Dermis blood vessel endothelial cell (primary cell): ENCODE measurements at regions not wholly inside any gene's neighbourhood (a gene's known extent, or its start where the extent isn't known, plus 50 kb on each side); places are given as distances from the start of the nearest gene placed in this dataset.

Source experiments
- DNase-seq: peaks from one replicate; pipeline ENCODE4 v3.0.0; 2010

DNA sequence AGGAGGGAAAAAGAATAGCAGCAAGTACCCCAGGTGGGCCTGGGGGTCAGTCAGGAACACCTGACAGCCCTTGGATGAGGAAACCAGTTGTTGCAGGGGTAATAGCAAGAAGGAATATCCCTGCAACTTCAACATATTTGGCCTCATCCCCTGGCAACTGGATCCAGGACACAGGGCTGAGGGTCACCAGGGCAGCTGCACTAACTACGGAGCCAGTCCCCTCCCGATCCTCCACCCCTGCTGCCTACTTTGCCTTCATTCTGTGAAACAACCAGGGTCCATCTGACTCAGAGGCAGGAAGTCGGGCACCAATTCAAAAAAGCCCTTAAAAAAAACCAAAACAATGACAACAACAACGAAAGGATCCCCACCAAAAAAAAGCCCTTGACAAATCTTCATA lies 52.9 kb downstream of the FRMPD3 start:
- DNase-seq, result no peak

DNA sequence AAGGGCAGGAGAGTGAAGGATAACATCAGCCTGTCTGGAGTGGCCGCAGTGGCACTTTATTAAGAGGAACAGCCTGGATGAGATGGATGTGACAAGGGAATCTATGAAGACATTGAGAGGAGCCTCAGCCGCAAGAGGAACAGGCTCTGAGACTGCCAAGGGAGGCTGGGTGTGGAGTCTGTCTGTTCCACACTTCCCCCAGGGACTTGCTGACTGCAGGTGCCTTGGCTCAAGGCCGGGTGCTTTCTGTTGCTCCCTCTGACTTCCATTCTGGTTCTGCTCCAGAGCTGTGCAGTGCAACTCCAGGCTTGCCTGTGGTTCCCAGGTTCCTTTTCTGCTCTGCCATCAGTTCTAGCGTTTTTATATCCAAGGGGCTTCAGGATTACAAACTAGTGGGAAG lies 54.6 kb downstream of the FRMPD3 start:
- DNase-seq, result no peak

DNA sequence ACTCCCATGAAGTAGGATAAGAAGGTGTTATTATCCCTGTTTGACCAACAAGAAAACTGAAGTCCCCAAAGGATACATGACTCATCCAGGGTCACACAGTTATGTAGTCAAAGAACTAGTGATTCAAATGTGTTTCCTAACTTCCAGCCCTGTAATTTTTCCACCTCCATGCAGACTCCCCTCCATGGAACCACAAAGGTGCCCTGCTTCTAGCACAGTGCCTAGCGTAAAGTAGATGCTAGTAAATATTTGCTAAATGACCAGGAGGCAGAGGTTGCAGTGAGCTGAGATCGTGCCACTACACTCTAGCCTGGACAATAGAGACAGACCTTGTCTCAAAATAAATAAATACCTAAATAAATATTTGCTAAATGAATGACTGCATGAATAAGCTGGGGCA lies 55.8 kb downstream of the FRMPD3 start:
- DNase-seq, result no peak

DNA sequence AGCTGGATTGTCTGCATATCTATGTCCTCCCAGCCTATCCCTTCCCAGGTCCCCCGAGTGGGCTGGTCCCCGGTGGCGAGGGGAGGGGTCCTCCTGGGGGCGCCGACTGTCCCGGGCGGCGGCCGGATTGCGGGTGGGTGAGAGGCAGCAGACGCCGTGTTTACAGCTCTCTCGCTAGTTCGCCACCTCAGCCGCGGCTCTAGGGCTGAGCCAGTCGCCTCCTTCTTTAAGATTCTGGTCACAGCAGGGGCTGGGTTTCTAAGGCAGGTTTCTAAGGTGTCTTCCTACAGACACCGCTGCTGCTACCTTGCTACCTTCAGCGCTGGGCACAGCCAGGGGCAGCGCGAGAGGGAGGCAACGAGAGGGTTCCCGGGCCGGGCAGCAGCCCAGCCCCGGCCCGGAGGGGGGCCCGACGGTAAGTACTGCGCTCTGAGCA lies 57.2 kb downstream of the FRMPD3 start:
- no peak for DNase-seq

DNA sequence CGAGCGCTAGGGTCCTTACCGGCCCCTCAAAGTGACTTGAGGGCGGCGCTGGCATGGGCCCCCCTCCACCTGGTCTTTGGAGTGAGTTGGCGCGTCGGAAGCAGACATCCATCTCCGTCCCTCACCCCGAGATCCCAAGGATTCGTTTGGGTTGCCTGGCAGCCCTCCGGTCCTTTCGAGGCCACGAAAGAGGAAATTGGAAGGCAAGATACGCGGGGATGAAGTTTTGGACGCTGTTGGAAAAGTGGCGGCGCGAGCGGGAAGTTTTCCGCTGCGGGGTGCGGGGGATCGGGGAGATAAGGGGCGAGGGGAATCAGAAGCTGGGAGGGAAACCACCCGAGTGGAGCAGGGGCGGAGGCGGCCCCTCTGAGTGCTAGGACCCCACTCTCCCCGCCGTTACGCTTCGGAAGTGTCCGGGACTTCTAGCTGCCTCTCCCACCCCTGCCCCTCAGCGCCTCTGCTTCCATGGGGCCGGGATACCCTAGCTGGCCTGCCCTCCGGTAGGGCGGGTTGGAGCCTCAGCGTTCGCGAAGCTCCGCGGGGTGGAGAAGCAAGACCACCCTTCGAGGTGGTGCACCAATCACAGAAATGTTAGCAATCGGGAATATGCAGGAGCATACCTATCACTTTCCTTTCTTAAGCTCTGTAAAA lies 57.8 kb downstream of the FRMPD3 start:
- no peak for DNase-seq

DNA sequence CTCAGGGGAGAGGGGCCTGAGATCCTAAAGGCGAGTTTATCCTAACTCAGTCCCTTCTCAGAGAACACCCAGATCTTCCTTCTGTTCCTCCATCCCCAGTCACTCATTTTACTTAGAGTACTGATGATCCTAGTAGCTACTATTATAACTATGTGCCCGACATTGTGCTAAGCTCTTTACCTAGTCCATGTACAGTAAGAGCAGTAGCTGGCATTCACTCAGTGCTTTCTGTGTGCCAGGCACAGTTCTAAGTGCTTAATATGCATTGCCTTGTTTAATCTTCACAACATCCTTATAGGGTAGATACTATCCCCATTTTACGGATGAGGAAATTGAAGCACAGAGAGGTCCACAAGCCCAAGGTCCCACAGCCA lies 58.3 kb downstream of the FRMPD3 start:
- DNase-seq, result no peak

DNA sequence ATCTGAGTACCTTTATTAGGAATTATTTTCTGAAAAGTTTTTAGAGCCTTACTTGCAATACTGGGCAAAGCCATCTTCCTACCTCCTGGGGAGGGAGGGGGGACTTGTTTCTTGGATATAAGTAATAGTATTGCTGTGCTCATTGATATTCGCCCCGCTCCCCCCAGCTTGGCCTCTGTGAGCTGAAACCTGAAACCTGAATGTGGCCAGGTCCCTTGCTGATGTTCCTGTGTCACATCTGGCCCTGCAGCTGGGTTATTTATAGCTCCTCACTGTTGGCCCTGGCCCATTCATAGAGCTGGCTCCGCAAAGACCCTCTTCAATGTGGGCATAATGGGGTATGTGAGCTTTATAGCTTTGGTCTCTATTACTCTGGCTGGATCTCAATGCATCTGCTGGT lies 59.5 kb downstream of the FRMPD3 start:
- no peak for DNase-seq

DNA sequence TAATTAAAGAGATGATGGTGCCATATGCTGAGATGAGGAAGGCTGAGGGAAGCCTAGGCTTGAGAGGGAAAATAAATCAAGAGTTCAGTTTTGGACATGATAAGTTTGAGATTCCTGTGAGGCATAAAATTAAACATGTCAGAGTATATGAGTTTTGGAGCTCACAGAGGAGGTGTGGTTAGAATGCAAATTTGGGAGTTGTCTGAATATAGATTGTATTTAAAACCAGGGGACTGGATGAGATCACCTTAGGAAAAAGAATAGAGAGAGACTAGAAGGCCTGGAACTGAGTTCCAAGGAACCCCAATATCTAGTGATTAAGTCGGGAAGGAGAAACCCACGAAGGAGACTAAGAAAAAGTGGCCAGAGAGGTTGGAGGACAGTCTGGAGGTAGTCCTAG lies 65.5 kb downstream of the FRMPD3 start:
- no peak for DNase-seq

DNA sequence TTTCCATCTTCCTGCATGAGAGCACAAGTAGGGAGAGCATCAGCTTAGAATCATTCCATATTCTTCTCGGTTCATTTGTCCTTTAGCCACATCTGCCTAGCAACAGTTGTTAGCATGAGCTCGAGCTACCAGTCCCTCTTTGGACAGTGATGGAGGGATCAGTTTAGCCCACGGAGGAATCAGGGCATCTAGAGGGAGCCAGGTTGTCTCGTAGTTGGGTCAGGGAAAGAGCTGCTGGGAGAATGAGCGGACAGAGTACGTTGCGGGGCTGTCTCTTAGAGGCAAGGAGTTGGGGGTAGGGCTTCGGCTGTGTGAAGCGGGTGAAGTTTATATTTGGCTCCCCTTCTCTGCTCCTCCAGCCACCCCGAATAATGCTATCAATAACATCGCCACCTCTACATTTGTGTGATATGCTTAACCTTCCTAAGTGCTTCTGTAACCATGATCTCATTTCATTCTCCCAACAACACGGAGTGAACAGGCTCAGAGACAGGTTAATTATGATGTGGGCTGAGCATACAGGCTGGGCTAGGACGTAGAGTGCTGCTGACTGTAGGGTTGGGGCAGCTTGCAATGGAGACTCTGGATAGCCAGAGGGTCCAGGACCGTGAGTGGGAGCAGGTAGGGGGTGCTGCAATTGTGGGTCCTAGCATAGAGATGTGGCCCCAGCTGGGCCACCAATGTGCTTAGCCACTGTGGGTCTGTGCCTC lies 72.6 kb downstream of the FRMPD3 start:
- no peak for DNase-seq

DNA sequence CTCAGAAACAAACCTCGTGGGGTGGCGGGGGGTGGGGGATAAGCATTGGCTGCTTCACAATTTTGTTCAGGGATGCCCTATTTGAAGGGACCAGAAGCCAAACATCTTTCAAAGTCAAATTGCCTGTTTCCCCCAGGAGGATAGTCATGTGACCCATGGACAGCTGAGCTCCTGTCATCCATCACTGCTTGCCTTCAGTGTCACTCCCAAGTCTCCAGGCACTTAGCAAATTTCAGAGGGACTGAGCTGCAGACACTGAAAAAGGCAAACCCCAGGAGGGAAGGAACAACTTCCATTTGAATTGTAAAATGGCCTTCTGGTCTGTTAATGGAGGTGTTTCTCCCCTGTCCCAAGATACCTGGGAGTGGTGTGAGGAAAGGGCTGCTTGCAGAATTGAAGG lies 73.4 kb downstream of the FRMPD3 start:
- DNase-seq, result no peak

DNA sequence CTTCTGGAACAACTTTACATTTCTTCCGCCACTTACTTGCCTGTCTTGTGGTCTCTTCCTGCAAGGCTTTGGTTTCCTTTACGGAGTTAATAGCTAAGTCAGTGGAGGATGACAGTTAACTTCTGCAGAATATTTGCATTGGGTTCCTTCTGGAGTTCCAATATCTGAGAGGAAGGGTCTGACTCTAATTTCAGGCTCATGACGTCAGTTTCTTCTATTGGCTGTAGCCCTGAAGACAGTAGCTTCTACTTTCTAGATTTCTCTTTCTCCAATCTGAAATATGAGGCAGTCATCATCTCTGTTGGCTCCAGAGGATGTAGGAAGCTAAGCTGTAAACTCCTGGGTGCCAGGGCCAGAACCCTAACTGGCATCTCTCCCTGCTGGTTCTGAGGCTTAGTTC lies 76.7 kb downstream of the FRMPD3 start:
- DNase-seq, result no peak

DNA sequence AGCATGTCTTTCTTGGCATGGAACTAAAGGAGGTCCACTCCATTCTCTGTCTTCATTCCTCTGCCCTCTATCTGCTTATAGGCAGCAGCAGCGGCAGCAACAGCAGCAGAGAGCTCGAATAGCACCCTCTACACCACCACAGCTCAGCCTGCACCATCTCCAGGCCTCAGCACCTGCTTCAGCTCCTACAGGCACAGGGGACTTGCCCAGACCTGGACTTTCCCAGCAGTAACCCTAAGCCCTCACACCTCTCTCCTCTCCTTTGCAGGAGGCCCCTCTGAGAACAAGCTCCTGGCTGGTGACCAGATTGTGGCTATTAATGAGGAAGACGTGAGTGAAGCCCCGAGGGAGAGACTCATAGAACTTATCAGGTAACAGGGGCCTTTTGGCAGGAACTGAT lies 80.7 kb downstream of the FRMPD3 start:
- DNase-seq, result no peak

DNA sequence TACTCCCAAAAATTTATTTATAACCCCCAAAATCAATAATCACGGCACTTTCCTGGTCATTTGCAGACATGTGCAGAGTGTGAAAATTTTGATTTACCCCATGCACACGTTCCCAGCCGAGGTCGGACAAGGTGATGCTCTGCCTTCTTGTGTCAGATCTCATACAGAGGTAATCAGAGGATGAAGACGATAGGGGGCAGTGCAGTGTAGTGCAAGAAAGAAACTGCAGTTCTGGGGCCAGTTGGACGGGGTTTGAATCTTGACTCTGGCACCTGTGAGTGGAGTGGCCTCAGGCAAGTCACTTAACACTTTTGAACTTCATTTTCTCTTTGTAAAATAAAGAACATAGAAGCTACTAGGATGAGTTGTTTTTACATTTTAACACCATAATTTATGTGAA lies 88.4 kb downstream of the FRMPD3 start:
- peak; percentile 54 for DNase-seq

DNA sequence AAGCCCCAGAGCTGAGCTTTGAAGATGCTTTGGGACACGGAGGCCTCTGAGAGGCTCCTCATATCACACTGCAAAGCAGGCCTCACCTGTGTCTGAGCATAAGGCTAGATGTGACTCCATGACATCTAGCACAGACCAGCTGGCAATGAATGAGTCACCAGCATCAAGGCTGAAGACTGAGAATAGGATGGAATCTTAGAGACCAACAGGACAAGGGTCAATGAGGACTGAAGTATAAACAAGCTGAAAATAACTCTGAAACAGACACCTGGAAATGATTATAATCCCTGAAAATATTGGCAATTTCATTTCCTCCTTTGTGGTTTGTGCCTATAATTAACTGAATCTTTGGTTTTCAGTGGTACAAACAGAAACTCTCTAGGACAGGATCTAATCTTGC lies 87.1 kb upstream of the PRPS1 start:
- no peak for DNase-seq

DNA sequence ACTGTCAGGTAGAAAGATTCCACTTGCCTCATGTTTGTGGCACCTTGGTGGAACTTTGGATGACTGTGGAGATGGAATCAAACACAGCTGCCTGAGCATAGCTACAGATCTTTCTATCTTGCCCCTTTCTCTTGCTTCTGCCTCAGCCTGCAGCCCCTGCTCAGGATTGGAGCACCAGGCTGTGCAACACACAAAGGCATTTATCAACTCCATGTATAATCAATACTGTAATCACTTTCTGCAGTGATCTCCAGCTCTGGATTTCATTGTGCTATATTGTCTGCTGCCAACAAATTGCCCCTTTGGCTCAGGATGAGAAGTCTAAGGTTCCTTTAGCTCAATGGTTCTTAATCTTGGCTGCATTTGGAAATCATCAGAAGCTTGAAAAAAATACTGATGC lies 86.3 kb upstream of the PRPS1 start:
- no peak for DNase-seq

DNA sequence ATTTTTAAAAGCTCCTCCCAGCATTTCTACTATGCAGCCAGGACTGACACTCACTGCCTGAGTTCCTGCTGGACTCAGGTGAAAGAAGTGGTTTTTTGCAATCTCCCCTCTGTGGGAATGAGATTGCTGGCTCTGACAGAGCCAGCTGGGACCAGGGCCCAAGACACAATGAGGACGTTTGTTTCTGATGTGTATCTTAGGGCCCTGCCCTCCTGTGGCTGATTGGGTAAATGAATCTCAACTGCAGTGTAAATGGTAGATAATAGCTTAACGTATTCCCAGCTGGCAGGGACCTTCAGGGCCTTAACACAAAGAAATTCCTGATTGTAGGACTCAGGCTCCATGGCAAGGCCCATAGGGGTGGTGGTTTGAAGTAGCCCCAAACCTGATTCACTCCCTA lies 85.8 kb upstream of the PRPS1 start:
- peak; percentile 13 for DNase-seq

DNA sequence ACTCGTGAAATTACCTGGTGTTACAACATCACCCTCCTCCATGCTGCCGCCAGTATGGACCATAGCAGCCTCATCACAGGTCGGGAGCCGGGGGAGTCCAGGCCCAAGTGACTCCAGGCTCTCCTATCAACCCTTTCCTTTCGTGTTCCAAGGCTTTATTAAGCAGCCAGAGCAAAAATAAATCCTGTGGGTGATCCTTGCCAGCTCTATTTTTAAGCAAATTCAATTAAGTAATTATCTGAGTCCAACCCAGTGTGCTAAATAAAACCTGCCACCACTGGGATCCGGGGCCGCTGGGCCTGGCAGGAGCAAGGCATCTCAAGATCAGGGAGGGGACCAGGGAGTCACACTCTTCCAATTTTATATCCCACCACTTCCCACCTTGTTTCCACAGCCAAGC lies 80.7 kb upstream of the PRPS1 start:
- DNase-seq, result no peak

DNA sequence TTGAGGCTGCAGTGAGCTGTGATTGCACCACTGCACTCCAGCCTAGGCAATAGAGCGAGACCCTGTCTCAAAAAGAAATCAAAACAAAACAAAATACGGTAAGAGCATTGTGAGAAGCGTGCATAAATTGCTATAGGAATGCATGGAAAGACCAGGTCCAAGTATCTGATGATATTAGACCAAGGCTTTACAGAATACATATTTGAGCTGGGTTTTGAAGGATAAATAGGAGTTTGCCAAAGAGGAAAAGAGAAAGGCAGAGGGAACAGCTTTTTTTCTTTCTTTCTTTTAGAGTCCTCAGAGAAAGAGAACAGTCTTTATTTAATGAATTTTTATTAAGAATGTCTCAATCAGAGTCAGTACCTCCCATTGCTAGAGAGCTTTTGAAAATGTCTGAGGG lies 79.5 kb upstream of the PRPS1 start:
- DNase-seq, result no peak

DNA sequence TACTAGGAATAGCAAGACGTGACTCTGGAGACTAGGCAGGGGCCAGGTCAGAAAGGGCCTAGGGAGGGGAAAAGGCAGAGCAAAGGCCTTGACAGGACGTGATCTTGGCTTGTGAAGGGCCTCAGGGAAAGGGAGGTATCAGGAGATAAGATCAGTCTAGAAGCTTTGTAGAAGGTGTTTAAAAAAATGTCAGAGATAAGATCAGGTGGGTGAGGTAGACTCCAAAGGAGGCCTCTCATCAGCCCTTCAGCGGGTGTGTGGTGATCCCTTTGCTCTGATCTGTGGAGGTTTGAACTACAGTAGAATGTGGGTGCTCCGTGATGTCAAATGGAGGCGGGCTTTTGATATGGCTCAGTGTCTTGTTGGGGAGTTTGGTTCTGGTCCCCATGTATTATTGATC lies 78.8 kb upstream of the PRPS1 start:
- no peak for DNase-seq

DNA sequence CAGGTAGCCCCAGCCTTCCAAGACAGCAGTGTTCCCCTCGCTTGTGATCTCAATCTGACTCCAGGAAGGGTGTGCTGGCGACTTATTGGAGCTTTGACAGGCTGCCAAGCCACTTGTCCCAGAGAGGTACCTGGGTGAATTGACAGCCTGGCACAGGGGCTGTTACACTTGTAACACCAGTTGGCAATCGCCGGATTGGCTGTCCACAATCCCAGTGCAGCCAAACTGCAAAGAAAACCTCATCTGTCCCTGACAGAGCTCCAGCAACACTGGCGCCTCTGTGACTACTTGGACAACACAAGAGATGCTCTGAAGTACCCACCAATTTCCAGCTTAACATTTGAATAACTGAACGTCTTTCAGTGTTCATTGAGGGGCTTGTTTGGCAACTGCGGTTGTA lies 76.8 kb upstream of the PRPS1 start:
- DNase-seq, result no peak

DNA sequence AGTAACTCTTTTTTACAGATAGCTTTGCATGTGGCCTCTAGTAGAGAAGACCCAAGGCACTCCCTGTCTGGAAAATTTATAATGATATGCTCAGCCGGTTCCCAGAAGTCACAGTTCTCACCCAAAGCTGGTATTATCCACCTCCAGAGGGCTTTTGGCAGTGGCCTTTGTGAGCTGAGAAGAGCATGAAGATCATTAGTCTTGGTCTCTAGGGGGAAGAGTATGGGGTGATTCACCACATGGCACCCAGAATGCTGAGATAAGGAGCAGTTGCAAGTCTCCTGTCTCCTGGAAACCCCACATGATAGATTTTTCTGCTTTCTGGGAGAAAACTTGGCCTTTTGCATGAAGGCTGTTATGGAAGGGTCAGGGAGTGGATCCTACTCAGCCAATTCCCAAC lies 75.4 kb upstream of the PRPS1 start:
- DNase-seq, result no peak

DNA sequence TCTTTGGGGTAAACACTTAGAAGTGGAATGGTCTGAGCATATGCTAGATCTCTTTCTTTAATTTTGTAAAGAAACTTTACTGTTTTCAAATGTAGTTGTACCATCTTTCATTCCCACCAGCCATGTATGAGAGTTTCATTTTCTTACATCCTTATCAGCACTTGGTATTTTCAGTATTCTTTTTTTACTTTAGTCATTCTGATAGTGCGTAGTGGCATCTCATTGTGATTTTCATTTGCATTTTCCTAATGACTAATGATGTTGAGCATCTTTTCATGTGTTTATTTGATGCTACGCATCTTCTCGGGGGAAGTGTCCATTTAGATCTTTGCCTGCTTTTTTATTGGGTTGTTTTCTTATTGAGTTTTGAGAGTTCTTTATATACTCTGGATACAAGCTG lies 71.3 kb upstream of the PRPS1 start:
- no peak for DNase-seq

DNA sequence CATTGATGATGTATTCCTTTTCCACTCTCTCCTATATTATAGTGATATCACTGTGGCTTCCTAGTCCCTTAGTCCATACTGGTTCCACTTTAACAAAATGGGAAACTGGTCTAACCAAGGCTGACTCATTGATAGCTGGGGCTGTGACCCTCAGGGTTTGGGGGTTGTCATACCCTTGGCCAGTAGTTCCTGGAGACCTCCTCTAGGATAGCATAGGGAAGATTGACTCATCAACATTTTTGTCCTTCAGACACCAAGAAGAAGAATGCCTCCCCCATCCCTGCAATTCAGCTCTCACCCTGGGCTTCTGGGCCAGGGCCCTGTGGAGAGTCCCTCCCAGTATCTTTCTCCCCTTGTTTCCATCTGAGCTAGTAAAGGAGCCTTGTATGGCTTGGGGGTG lies 68.8 kb upstream of the PRPS1 start:
- DNase-seq, result no peak

DNA sequence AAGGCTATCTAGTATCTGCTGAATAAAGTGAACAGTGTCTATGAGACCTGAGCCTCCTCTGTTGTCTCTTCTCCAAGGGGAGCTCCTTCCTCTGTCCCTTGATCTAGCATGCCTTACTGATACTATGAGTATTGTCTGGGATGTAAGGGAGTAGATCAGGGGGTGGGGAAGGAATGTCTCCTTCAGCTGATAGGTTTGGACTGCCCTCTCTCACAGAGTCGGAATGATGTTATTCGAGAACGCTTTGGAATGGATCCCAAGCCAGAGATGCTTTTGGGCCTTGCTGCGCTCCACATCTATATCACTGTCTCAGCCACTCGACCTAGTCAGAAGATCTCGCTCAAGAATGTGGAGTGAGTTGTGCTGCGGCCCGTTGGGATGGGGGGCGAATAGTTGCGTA lies 68.3 kb upstream of the PRPS1 start:
- DNase-seq, result no peak

DNA sequence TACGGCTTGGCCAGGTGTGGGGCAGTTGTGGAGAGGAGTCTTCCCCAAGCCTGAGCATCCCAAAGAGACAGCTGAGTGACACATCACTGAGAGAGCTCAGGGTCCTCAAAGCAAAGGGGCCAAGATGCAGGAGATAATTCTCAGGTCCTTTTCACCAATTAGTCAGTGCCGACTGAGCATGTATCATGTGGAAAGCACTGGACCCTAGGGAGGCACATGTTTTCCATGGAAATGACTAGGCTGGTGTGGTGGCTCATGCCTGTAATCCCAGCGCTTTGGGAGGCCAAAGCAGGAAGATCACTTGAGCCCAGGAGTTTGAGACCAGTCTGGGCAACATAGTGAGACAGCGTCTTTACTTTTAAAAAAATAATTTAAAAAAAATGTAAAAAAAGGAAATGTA lies 67.3 kb upstream of the PRPS1 start:
- no peak for DNase-seq
